Embryonic facial prominence (tissue), 1 donor: ENCODE measurements at regions not wholly inside any gene's neighbourhood (a gene's known extent, or its start where the extent isn't known, plus 50 kb on each side); places are given as distances from the start of the nearest gene placed in this dataset.
"Not testable (repeated sequence)": the region's sequence is repeated elsewhere in the genome, so short reads cannot be mapped to it uniquely, and the experiment has no call there.

ENCODE experiments used
- DNase-seq: peaks from one replicate; pipeline ENCODE4 v3.0.0-alpha.2; 2016; ENCODE audit errors: extremely low spot score

DNA sequence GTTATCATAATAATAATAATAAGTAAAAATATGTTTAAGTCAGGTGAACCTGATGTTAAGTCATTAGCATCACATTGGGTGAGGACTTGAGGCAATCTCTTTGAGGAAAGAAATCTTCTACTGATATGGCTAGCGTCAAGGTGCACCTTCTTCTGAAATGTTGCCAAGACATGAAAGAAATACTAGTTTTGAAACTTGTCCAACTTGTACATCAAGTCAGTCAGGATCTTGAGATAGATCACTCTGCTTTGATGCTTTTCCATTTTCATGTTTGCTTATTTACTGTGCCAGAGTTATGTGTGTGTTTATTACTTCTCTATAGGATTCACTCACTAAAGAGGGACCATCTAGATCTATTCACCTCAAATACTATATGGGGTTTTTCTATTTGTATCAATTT lies 90.0 kb upstream of the USP15 start:
- DNase-seq = no peak

DNA sequence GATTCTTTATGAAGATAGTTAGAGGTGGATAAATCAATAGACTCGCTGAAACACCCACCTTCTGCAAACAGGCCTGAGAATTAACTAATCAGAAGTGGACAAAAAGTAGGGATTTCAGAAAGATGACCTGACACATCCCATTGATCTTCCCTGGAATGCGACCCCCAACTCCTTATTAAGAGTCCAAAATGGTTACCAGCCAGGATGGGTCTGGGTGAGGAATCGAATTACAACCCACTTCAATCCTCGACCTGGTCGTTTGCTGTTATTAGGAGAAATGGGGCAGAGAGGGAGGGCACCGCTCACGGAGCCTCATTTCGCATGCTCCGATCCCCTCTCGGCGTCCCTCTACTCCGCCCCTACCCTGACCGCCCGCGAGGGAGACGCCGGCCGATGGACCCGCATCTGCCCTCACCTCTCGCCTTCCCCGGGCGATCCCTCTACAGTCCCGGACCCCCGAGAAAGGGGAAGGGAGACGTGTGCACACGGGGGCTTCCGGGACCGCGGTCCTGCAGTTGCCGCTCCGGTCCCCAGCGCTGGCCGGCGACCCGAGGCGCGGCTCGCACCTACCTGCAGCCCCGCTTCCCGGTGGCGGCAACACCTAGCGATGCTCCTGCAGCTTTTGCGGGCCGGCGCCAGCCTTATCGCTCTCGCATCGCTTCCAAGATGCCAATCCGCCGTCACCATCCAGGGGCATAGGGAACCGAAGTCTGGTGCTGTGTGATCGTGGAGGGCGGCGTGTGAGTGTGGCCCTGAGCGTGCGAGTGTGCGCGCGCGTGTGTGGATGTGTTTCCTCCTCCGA lies 69.3 kb upstream of the USP15 start:
- no peak for DNase-seq

DNA sequence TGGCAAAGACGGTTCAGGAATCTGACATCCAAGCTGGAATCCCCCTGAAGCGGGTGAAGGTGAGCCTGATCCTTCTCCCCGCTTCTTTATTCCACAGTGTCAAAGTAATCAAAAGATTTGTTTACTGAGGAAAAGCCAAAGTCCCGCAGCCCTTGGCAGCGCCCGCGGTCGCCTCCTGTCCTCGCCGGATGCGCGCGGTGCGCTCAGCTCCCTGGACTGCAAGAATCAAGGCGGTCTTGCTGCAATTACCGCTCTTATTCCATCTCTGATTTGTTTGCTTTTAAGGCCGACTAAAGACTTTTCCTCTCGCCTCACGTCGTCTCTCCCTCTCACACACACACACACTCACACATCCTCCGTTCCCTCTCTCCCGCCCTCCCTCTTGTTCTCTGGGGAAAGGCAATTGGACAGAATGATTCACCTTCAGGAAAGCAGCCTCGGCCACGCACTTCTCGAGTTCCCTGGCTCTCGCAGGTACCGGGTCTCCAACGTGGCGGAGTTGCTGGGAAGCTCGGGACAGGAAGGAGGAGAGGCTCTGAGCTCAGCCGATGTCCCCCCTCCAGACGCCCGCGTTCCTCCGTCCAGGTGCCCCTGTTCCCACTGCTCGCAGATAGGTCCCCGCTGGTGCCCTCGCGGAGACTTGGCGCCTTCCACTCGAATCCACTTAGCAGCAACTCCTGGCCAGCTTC lies 68.6 kb upstream of the USP15 start:
- no peak for DNase-seq

DNA sequence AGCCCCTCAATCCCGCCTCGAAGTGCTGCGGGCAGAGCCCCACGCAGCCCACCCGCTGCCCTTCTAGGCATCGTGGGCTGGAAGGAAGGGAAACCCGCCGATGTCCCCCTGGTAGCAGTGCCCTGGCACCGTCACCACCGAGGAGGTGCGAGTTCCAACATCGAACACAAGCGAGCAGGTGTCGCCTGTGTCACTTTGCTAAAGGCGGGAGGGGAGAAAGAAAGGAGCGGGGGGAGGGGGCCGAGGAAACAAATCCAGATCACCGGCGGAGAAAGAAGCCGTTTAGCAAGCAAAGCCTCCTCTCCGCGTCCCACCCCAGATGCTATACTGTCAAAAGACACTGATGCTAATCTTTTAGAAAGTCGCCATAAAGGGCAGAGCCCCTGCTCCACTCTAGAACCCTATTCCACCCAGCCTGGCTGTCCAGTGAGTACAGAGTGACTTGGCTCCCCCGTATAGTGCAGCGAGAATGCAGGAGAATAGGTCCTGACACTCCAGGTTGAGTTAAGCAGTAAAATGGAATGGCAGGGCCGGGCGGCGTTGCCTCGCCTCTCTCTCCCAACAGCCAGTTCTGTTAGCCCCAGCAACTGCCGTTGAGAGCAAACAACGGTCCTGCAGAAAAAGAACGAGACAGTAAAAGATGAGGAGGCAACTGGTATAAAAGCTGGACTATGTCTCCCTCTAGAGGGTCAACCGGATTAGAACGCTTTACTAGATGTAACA lies 67.9 kb upstream of the USP15 start:
- DNase-seq = peak; percentile 88

DNA sequence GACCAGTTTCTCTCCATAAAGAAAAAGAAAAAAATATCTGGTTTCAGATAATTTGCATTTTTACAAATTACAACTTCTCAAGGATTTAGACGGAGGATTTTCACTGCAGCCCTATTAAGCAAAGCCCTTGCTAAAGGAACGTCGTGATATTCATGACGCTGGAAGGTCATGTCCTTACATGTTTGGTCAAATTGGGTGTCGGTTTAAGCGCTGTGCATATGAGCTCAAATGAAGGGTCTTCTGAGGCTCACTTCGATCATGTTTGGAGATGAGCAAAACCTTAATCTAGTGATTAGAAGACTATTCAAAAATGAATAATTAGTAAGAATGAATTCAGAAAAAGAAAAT lies 67.3 kb upstream of the USP15 start:
- no peak for DNase-seq

DNA sequence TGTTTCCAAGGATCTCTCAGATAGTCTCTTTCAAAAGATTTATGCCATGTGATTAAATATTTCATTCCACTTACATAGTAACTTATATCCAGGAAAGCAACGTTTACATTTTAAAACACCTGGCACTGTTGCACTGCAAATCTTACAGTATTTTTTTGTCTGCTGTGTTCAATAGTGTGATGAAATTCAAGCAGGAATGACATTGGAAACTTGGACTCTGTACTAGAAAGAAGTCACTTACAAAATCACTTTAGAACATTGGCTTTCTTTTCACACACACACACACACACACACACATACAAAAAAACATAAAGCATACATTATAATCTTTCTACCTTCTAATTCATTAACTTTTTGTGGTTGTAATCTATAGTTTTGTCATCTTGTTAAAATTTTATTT lies 66.2 kb upstream of the USP15 start:
- DNase-seq = no peak

DNA sequence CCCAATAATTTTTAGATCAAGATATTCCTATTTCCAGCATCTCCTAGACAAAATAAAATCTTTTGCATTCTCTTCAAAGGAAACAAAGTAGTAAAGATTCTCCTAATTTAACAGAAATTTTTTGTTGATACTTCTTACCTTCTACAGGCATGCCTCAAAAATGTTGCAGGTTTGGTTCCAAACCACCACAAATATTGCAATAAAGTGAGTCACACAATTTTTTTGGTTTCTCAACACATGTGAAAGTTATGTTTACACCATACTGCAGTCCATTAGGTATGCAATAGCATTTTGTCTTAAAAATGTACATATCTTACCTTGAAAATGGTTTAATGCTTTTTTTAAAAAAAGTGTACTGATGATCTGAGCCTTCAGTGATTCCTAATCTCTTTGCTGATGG lies 65.6 kb upstream of the USP15 start:
- DNase-seq = no peak

DNA sequence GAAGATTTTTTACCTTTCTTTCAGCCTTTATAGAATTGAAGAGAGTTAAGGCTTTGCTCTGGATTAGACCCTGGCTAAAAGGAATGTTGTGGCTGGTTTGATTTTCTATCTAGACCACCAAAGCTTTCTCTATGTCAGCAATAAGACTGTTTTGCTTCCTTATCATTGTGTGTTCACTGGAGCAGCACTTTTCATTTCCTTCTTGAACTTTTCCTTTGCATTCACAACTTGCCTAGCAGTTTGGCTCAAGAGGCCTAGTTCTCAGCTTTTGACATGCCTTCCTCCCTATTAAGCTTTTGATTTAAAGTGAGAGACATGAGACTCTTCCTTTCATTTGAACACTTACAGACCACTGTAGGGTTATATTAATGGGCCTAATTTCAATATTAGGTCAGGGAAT lies 64.1 kb upstream of the USP15 start:
- DNase-seq = no peak

DNA sequence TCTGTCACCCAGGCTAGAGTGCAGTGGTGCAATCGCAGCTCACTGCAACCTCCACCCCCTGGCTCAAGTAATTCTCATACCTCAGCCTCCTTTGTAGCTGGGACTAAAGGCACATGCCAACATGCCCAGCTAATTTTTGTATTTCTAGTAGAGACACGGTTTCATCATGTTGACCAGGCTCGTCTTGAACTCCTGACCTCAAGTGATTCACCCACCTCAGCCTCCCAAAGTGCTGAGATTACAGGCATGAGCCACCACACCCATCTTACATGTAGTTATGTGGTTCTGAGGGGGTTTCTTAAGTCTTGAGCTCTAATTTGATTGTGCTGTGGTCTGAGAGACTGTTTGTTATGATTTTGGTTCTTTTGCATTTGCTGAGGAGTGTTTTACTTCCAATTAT lies 57.3 kb upstream of the USP15 start:
- not testable (repeated sequence) for DNase-seq

DNA sequence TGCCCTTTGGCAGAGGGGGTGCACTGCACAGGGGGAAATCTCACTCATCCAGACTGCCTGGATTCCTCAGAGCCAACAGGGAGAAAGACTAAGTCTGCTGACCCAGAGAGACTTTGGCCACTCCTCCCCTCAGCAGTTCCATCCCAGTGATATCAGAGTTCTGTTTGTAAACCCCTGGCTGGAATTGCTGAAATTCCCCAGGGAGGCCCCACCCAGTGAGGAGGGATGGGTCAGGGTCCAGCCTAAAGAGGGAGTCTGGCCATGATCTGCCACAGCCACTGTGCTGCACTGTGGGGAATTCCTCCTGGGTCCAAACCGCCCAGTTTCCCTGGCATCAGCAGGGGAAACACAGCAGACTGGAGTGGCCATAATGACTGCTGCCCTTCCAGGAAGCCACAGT lies 54.9 kb upstream of the USP15 start:
- no peak for DNase-seq

DNA sequence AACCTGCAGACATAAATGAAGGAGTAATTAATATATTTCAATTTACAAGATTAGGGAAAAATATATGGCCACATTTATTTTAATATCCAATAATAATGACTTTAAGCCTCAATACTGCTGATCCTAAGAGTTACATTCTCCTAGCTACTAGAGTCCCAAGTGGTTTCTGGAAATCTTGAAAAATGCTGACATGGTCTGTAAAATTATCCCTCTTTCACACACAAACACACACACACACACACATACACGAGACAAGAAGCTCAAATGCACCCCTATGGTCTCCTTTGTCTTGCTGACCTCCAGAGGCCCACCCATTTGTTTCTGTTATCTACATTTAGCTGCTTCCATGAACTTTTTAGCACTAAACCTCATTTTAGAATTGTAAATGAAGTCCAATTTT lies 53.0 kb upstream of the USP15 start:
- no peak for DNase-seq
